KMS-11 (cell line): ENCODE measurements at regions not wholly inside any gene's neighbourhood (a gene's known extent, or its start where the extent isn't known, plus 50 kb on each side); places are given as distances from the start of the nearest gene placed in this dataset.

Experiments
- H2AFZ ChIP-seq: fragments of 200-600 bp; sonication (generic); 2 replicates; pipeline ENCODE4 v1.6.1; 2016; ENCODE audit warnings: antibody characterized with exemption, mixed run types, low read depth
- H3K27ac ChIP-seq: fragments of 200-600 bp; sonication (generic); 2 replicates; pipeline ENCODE4 v1.6.1; 2016; ENCODE audit warnings: mild to moderate bottlenecking, mixed run types
- H3K27me3 ChIP-seq: fragments of 200-600 bp; sonication (generic); 2 replicates; pipeline ENCODE4 v1.6.1; 2017; ENCODE audit warnings: mild to moderate bottlenecking, low read depth, mixed run types, moderate library complexity; ENCODE audit not compliant: insufficient read depth
- H3K36me3 ChIP-seq: fragments of 200-600 bp; sonication (generic); 2 replicates; pipeline ENCODE4 v1.6.1; 2017; ENCODE audit warnings: mild to moderate bottlenecking, mixed run types; ENCODE audit not compliant: insufficient read depth
- H3K4me1 ChIP-seq: fragments of 200-600 bp; sonication (generic); 2 replicates; pipeline ENCODE4 v1.6.1; 2016; ENCODE audit warnings: mild to moderate bottlenecking, low read depth, mixed run types; ENCODE audit not compliant: poor library complexity, severe bottlenecking
- H3K4me2 ChIP-seq: fragments of 200-600 bp; sonication (generic); 2 replicates; pipeline ENCODE4 v1.7.0; 2016; ENCODE audit warnings: mild to moderate bottlenecking, mixed run types
- H3K4me3 ChIP-seq: fragments of 200-600 bp; sonication (generic); IDR thresholded peaks from 2 replicates; pipeline ENCODE4 v1.6.1; 2017; ENCODE audit warnings: low read depth, low read length, mixed read lengths; ENCODE audit not compliant: insufficient read depth
- H3K79me2 ChIP-seq: fragments of 200-600 bp; sonication (generic); 2 replicates; pipeline ENCODE4 v1.6.1; 2016; ENCODE audit warnings: low read depth, mixed run types; ENCODE audit not compliant: insufficient read depth
- H3K9ac ChIP-seq: fragments of 200-600 bp; sonication (generic); 2 replicates; pipeline ENCODE4 v1.6.1; 2016; ENCODE audit warnings: mild to moderate bottlenecking, mixed run types
- H4K20me1 ChIP-seq: fragments of 200-600 bp; sonication (generic); 2 replicates; pipeline ENCODE4 v1.6.1; 2016; ENCODE audit warnings: mild to moderate bottlenecking, mixed run types; ENCODE audit not compliant: insufficient read depth
- CTCF ChIP-seq: fragments of 200-600 bp; sonication (generic); conservative IDR thresholded peaks from 2 replicates; pipeline ENCODE4 v1.6.1; 2017; ENCODE audit warnings: low read depth, mild to moderate bottlenecking, antibody characterized with exemption, low read length, moderate library complexity, mixed read lengths

- no peaks in the 10 kb centered on the region for H4K20me1 ChIP-seq
- no peak overlapping the region for H2AFZ ChIP-seq
- H3K4me2 ChIP-seq: no peak overlapping the region
- H3K9ac ChIP-seq: no peak overlapping the region
- H3K36me3 ChIP-seq: no peaks in the 10 kb centered on the region
- H3K79me2 ChIP-seq: no peaks in the 10 kb centered on the region
- H3K27ac ChIP-seq: no peak overlapping the region
- H3K4me3 ChIP-seq: no peak overlapping the region
- H3K27me3 ChIP-seq: no peaks in the 10 kb centered on the region
- TF ChIP-seq CTCF: no peak
- H3K4me1 ChIP-seq: no peaks in the 10 kb centered on the region
Observed at GRCh38 chr3:22249658-22250057, 498.6 kb upstream of the ZNF385D start.

GRCh38 chr3:22257252-22257651, 506.2 kb upstream of the ZNF385D start:
- Histone ChIP-seq H3K27me3 (no peaks in the 10 kb centered on the region), H3K27ac (no peak overlapping the region), H3K4me3 (no peak overlapping the region), H3K4me2 (no peak overlapping the region), H3K36me3 (no peaks in the 10 kb centered on the region), H3K9ac (no peak overlapping the region), H3K79me2 (no peaks in the 10 kb centered on the region), H2AFZ (no peak overlapping the region), H3K4me1 (no peaks in the 10 kb centered on the region), H4K20me1 (no peaks in the 10 kb centered on the region)
- no peak for TF ChIP-seq CTCF

GRCh38 chr3:22262386-22262785, 511.4 kb upstream of the ZNF385D start:
- H3K4me3 ChIP-seq: no peak overlapping the region
- no peak for TF ChIP-seq CTCF
- H3K36me3 ChIP-seq: no peaks in the 10 kb centered on the region
- H3K4me1 ChIP-seq: no peaks in the 10 kb centered on the region
- H2AFZ ChIP-seq: no peak overlapping the region
- no peak overlapping the region for H3K27ac ChIP-seq
- H3K79me2 ChIP-seq: no peaks in the 10 kb centered on the region
- H3K4me2 ChIP-seq: no peak overlapping the region
- no peak overlapping the region for H3K9ac ChIP-seq
- H4K20me1 ChIP-seq: no peaks in the 10 kb centered on the region
- H3K27me3 ChIP-seq: no peaks in the 10 kb centered on the region

GRCh38 chr3:22263042-22263441, 512.0 kb upstream of the ZNF385D start:
- H3K9ac ChIP-seq: no peak overlapping the region
- no peaks in the 10 kb centered on the region for H3K79me2 ChIP-seq
- no peak overlapping the region for H3K4me3 ChIP-seq
- TF ChIP-seq CTCF: no peak
- H3K27me3 ChIP-seq: no peaks in the 10 kb centered on the region
- no peak overlapping the region for H2AFZ ChIP-seq
- H4K20me1 ChIP-seq: no peaks in the 10 kb centered on the region
- no peak overlapping the region for H3K4me2 ChIP-seq
- no peaks in the 10 kb centered on the region for H3K4me1 ChIP-seq
- no peaks in the 10 kb centered on the region for H3K36me3 ChIP-seq
- no peak overlapping the region for H3K27ac ChIP-seq

- Histone ChIP-seq H2AFZ (no peak overlapping the region), H3K4me3 (no peak overlapping the region), H3K79me2 (no peaks in the 10 kb centered on the region), H4K20me1 (no peaks in the 10 kb centered on the region), H3K27me3 (no peaks in the 10 kb centered on the region), H3K9ac (no peak overlapping the region), H3K4me1 (no peaks in the 10 kb centered on the region), H3K27ac (no peak overlapping the region), H3K36me3 (no peaks in the 10 kb centered on the region), H3K4me2 (no peak overlapping the region)
- TF ChIP-seq CTCF: no peak
Observed at GRCh38 chr3:22265403-22265802, 514.4 kb upstream of the ZNF385D start.
